ENCODE measurements at regions not wholly inside any gene's neighbourhood (a gene's known extent, or its start where the extent isn't known, plus 50 kb on each side); places are given as distances from the start of the nearest gene placed in this dataset.

- no peak for TF ChIP-seq CTCF (IDR thresholded peaks at IDR 0.05; ENCODE audit: low read depth, low read length, missing input control)
- no peak for TF ChIP-seq REST (IDR thresholded peaks at IDR 0.05)
- no peak for TF ChIP-seq ATF3 (IDR thresholded peaks at IDR 0.05)
- no peak for TF ChIP-seq RAD21 (IDR thresholded peaks at IDR 0.05)
- no peak for TF ChIP-seq JUND (IDR thresholded peaks at IDR 0.05)
- no peak for TF ChIP-seq MAX (IDR thresholded peaks at IDR 0.05)
- no peak for TF ChIP-seq TAF1 (conservative IDR thresholded peaks at IDR 0.05)
- TF ChIP-seq FOXA1 (IDR thresholded peaks at IDR 0.05), result no peak
- TF ChIP-seq EGR1 (IDR thresholded peaks at IDR 0.05; ENCODE audit: low read depth in 2 of 2), result no peak
- no peak for TF ChIP-seq GABPA (IDR thresholded peaks at IDR 0.05 in 1 of 2, conservative IDR thresholded peaks at IDR 0.05 in 1 of 2)
- no peak for TF ChIP-seq NR2F2 (IDR thresholded peaks at IDR 0.05)
Observed at GRCh38 chr11:93933230-93933629, 82.8 kb upstream of the VSTM5 start.
